ENCODE measurements at regions not wholly inside any gene's neighbourhood (a gene's known extent, or its start where the extent isn't known, plus 50 kb on each side); places are given as distances from the start of the nearest gene placed in this dataset.

- DNase-seq: no peak
- H3K4me3 ChIP-seq (ENCODE audit: low read length): no peak overlapping the region
- no peaks in the 10 kb centered on the region for H3K36me3 ChIP-seq (ENCODE audit: insufficient read depth, low read length)
- no peak overlapping the region for H3K27ac ChIP-seq (ENCODE audit: low read length)
- no peaks in the 10 kb centered on the region for H3K27me3 ChIP-seq (ENCODE audit: low read length)
- H3K9ac ChIP-seq (ENCODE audit: low read length): no peak overlapping the region
- no peaks in the 10 kb centered on the region for H4K20me1 ChIP-seq (ENCODE audit: insufficient read depth, low read depth, low read length)
- no peaks in the 10 kb centered on the region for H3K9me3 ChIP-seq (ENCODE audit: low read length)
- H3K4me1 ChIP-seq (ENCODE audit: low read length): no peaks in the 10 kb centered on the region
- no peaks in the 10 kb centered on the region for H3K79me2 ChIP-seq (ENCODE audit: low read length)
- H2AFZ ChIP-seq (ENCODE audit: low read length): no peak overlapping the region
- no peaks in the 10 kb centered on the region for H3K9me2 ChIP-seq (replicated peaks; ENCODE audit: insufficient read depth, low read length)
- no peak overlapping the region for H3K4me2 ChIP-seq (ENCODE audit: low read depth, low read length, poor library complexity, severe bottlenecking)
Observed at GRCh38 chr6:148258868-148259267, 83.8 kb upstream of the SASH1 start.

GRCh38 chr6:148261470-148261869 is 81.2 kb upstream of the SASH1 start:
- no peaks in the 10 kb centered on the region for H3K36me3 ChIP-seq (ENCODE audit: insufficient read depth, low read length)
- no peaks in the 10 kb centered on the region for H3K9me3 ChIP-seq (ENCODE audit: low read length)
- no peaks in the 10 kb centered on the region for H3K4me1 ChIP-seq (ENCODE audit: low read length)
- H2AFZ ChIP-seq (ENCODE audit: low read length): no peak overlapping the region
- H4K20me1 ChIP-seq (ENCODE audit: insufficient read depth, low read depth, low read length): no peaks in the 10 kb centered on the region
- no peak for DNase-seq
- no peaks in the 10 kb centered on the region for H3K27me3 ChIP-seq (ENCODE audit: low read length)
- no peak overlapping the region for H3K4me3 ChIP-seq (ENCODE audit: low read length)
- H3K9ac ChIP-seq (ENCODE audit: low read length): no peak overlapping the region
- H3K79me2 ChIP-seq (ENCODE audit: low read length): no peaks in the 10 kb centered on the region
- no peaks in the 10 kb centered on the region for H3K9me2 ChIP-seq (replicated peaks; ENCODE audit: insufficient read depth, low read length)
- no peak overlapping the region for H3K27ac ChIP-seq (ENCODE audit: low read length)
- no peak overlapping the region for H3K4me2 ChIP-seq (ENCODE audit: low read depth, low read length, poor library complexity, severe bottlenecking)

GRCh38 chr6:148263010-148263409 is 79.6 kb upstream of the SASH1 start:
- Histone ChIP-seq H3K9ac (ENCODE audit: low read length) (no peak overlapping the region), H3K79me2 (ENCODE audit: low read length) (no peaks in the 10 kb centered on the region), H3K27ac (ENCODE audit: low read length) (no peak overlapping the region), H3K36me3 (ENCODE audit: insufficient read depth, low read length) (no peaks in the 10 kb centered on the region), H3K9me2 (replicated peaks; ENCODE audit: insufficient read depth, low read length) (no peaks in the 10 kb centered on the region), H3K4me2 (ENCODE audit: low read depth, low read length, poor library complexity, severe bottlenecking) (no peak overlapping the region), H3K27me3 (ENCODE audit: low read length) (no peaks in the 10 kb centered on the region), H3K9me3 (ENCODE audit: low read length) (no peaks in the 10 kb centered on the region), H3K4me1 (ENCODE audit: low read length) (no peaks in the 10 kb centered on the region), H4K20me1 (ENCODE audit: insufficient read depth, low read depth, low read length) (no peaks in the 10 kb centered on the region), H2AFZ (ENCODE audit: low read length) (no peak overlapping the region), H3K4me3 (ENCODE audit: low read length) (no peak overlapping the region)
- DNase-seq: no peak

GRCh38 chr6:148263961-148264360 is 78.7 kb upstream of the SASH1 start:
- no peaks in the 10 kb centered on the region for H3K36me3 ChIP-seq (ENCODE audit: insufficient read depth, low read length)
- no peak overlapping the region for H3K27ac ChIP-seq (ENCODE audit: low read length)
- H3K4me2 ChIP-seq (ENCODE audit: low read depth, low read length, poor library complexity, severe bottlenecking): no peak overlapping the region
- no peaks in the 10 kb centered on the region for H3K79me2 ChIP-seq (ENCODE audit: low read length)
- no peak overlapping the region for H3K9ac ChIP-seq (ENCODE audit: low read length)
- no peak for DNase-seq
- H4K20me1 ChIP-seq (ENCODE audit: insufficient read depth, low read depth, low read length): no peaks in the 10 kb centered on the region
- H3K27me3 ChIP-seq (ENCODE audit: low read length): no peaks in the 10 kb centered on the region
- no peaks in the 10 kb centered on the region for H3K9me3 ChIP-seq (ENCODE audit: low read length)
- H3K9me2 ChIP-seq (replicated peaks; ENCODE audit: insufficient read depth, low read length): no peaks in the 10 kb centered on the region
- no peaks in the 10 kb centered on the region for H3K4me1 ChIP-seq (ENCODE audit: low read length)
- no peak overlapping the region for H2AFZ ChIP-seq (ENCODE audit: low read length)
- H3K4me3 ChIP-seq (ENCODE audit: low read length): no peak overlapping the region

- Histone ChIP-seq H3K36me3 (ENCODE audit: insufficient read depth, low read length) (no peaks in the 10 kb centered on the region), H3K9me2 (replicated peaks; ENCODE audit: insufficient read depth, low read length) (no peaks in the 10 kb centered on the region), H3K4me2 (ENCODE audit: low read depth, low read length, poor library complexity, severe bottlenecking) (no peak overlapping the region), H4K20me1 (ENCODE audit: insufficient read depth, low read depth, low read length) (no peaks in the 10 kb centered on the region), H3K79me2 (ENCODE audit: low read length) (no peaks in the 10 kb centered on the region), H3K27ac (ENCODE audit: low read length) (no peak overlapping the region), H2AFZ (ENCODE audit: low read length) (no peak overlapping the region), H3K4me1 (ENCODE audit: low read length) (no peaks in the 10 kb centered on the region), H3K4me3 (ENCODE audit: low read length) (no peak overlapping the region), H3K27me3 (ENCODE audit: low read length) (no peaks in the 10 kb centered on the region), H3K9ac (ENCODE audit: low read length) (no peak overlapping the region), H3K9me3 (ENCODE audit: low read length) (no peaks in the 10 kb centered on the region)
- DNase-seq: no peak
Observed at GRCh38 chr6:148265054-148265453, 77.6 kb upstream of the SASH1 start.

- no peak for DNase-seq
- no peak overlapping the region for H3K4me3 ChIP-seq (ENCODE audit: low read length)
- H3K9ac ChIP-seq (ENCODE audit: low read length): no peak overlapping the region
- H3K4me1 ChIP-seq (ENCODE audit: low read length): no peaks in the 10 kb centered on the region
- no peak overlapping the region for H3K4me2 ChIP-seq (ENCODE audit: low read depth, low read length, poor library complexity, severe bottlenecking)
- no peaks in the 10 kb centered on the region for H4K20me1 ChIP-seq (ENCODE audit: insufficient read depth, low read depth, low read length)
- no peak overlapping the region for H3K27ac ChIP-seq (ENCODE audit: low read length)
- H3K9me3 ChIP-seq (ENCODE audit: low read length): no peaks in the 10 kb centered on the region
- H3K36me3 ChIP-seq (ENCODE audit: insufficient read depth, low read length): no peaks in the 10 kb centered on the region
- H3K27me3 ChIP-seq (ENCODE audit: low read length): no peaks in the 10 kb centered on the region
- no peaks in the 10 kb centered on the region for H3K79me2 ChIP-seq (ENCODE audit: low read length)
- no peak overlapping the region for H2AFZ ChIP-seq (ENCODE audit: low read length)
- no peaks in the 10 kb centered on the region for H3K9me2 ChIP-seq (replicated peaks; ENCODE audit: insufficient read depth, low read length)
Observed at GRCh38 chr6:148269386-148269785, 73.3 kb upstream of the SASH1 start.

- no peaks in the 10 kb centered on the region for H3K27me3 ChIP-seq (ENCODE audit: low read length)
- no peaks in the 10 kb centered on the region for H3K79me2 ChIP-seq (ENCODE audit: low read length)
- H3K4me1 ChIP-seq (ENCODE audit: low read length): no peaks in the 10 kb centered on the region
- H3K9me3 ChIP-seq (ENCODE audit: low read length): no peaks in the 10 kb centered on the region
- H3K36me3 ChIP-seq (ENCODE audit: insufficient read depth, low read length): no peaks in the 10 kb centered on the region
- H3K27ac ChIP-seq (ENCODE audit: low read length): no peak overlapping the region
- H3K9me2 ChIP-seq (replicated peaks; ENCODE audit: insufficient read depth, low read length): no peaks in the 10 kb centered on the region
- no peak for DNase-seq
- H3K9ac ChIP-seq (ENCODE audit: low read length): no peak overlapping the region
- no peak overlapping the region for H3K4me2 ChIP-seq (ENCODE audit: low read depth, low read length, poor library complexity, severe bottlenecking)
- H2AFZ ChIP-seq (ENCODE audit: low read length): no peak overlapping the region
- no peak overlapping the region for H3K4me3 ChIP-seq (ENCODE audit: low read length)
- no peaks in the 10 kb centered on the region for H4K20me1 ChIP-seq (ENCODE audit: insufficient read depth, low read depth, low read length)
Observed at GRCh38 chr6:148271711-148272439, 70.8 kb upstream of the SASH1 start.

- Histone ChIP-seq H3K9ac (ENCODE audit: low read length) (no peak overlapping the region), H3K4me1 (ENCODE audit: low read length) (no peaks in the 10 kb centered on the region), H3K4me2 (ENCODE audit: low read depth, low read length, poor library complexity, severe bottlenecking) (no peak overlapping the region), H3K27ac (ENCODE audit: low read length) (no peak overlapping the region), H2AFZ (ENCODE audit: low read length) (no peak overlapping the region), H3K9me2 (replicated peaks; ENCODE audit: insufficient read depth, low read length) (no peaks in the 10 kb centered on the region), H3K79me2 (ENCODE audit: low read length) (no peaks in the 10 kb centered on the region), H4K20me1 (ENCODE audit: insufficient read depth, low read depth, low read length) (no peaks in the 10 kb centered on the region), H3K9me3 (ENCODE audit: low read length) (no peaks in the 10 kb centered on the region), H3K4me3 (ENCODE audit: low read length) (no peak overlapping the region), H3K36me3 (ENCODE audit: insufficient read depth, low read length) (no peaks in the 10 kb centered on the region), H3K27me3 (ENCODE audit: low read length) (no peaks in the 10 kb centered on the region)
- DNase-seq: no peak
Observed at GRCh38 chr6:148272597-148272996, 70.0 kb upstream of the SASH1 start.
